Jurkat, Clone E6-1 (cell line): ENCODE measurements at regions not wholly inside any gene's neighbourhood (a gene's known extent, or its start where the extent isn't known, plus 50 kb on each side); places are given as distances from the start of the nearest gene placed in this dataset.
"Not testable (repeated sequence)": the region's sequence is repeated elsewhere in the genome, so short reads cannot be mapped to it uniquely, and the experiment has no call there.

ENCODE experiments used
- DNase-seq: peaks from one replicate; pipeline ENCODE4 v3.0.0-alpha.2; 2011; ENCODE audit warnings: low read depth, low spot score
- H3K4me3 ChIP-seq: 2 replicates; pipeline ENCODE4 v1.5.1; 2011; ENCODE audit warnings: mild to moderate bottlenecking, low read length, control low read depth, moderate library complexity

- H3K4me3 ChIP-seq = no peak overlapping the region
- DNase-seq = no peak
Observed at GRCh38 chr4:83779103-83780052, 243.5 kb downstream of the GPAT3 start.

- H3K4me3 ChIP-seq = no peak overlapping the region
- DNase-seq = no peak
Observed at GRCh38 chr4:83772685-83773084, 236.8 kb downstream of the GPAT3 start.

- H3K4me3 ChIP-seq = no peak overlapping the region
- DNase-seq = peak; percentile 15
Observed at GRCh38 chr4:83771113-83771705, 235.3 kb downstream of the GPAT3 start.

- H3K4me3 ChIP-seq = no peak overlapping the region
- no peak for DNase-seq
Observed at GRCh38 chr4:83768146-83768545, 232.2 kb downstream of the GPAT3 start.

- no peak for DNase-seq
- no peak overlapping the region for H3K4me3 ChIP-seq
Observed at GRCh38 chr4:83767067-83767466, 231.2 kb downstream of the GPAT3 start.

GRCh38 chr4:83759611-83760010, 223.7 kb downstream of the GPAT3 start:
- no peak overlapping the region for H3K4me3 ChIP-seq

GRCh38 chr4:83758285-83758684, 222.4 kb downstream of the GPAT3 start:
- no peak overlapping the region for H3K4me3 ChIP-seq

More at GRCh38 chr4:83759611-83760010, 223.7 kb downstream of the GPAT3 start:
- DNase-seq = no peak

GRCh38 chr4:83757121-83757621, 221.3 kb downstream of the GPAT3 start:
- DNase-seq = no peak
- H3K4me3 ChIP-seq = no peak overlapping the region

More at GRCh38 chr4:83758285-83758684, 222.4 kb downstream of the GPAT3 start:
- DNase-seq = no peak

- H3K4me3 ChIP-seq = no peak overlapping the region
- no peak for DNase-seq
Observed at GRCh38 chr4:83753260-83753659, 217.4 kb downstream of the GPAT3 start.

GRCh38 chr4:83751336-83751949, 215.5 kb downstream of the GPAT3 start:
- H3K4me3 ChIP-seq = no peak overlapping the region
- no peak for DNase-seq

- no peak overlapping the region for H3K4me3 ChIP-seq
- DNase-seq = no peak
Observed at GRCh38 chr4:83748711-83749110, 212.8 kb downstream of the GPAT3 start.

- H3K4me3 ChIP-seq = no peak overlapping the region
- no peak for DNase-seq
Observed at GRCh38 chr4:83738895-83739294, 203.0 kb downstream of the GPAT3 start.

GRCh38 chr4:83734576-83734975, 198.7 kb downstream of the GPAT3 start:
- no peak overlapping the region for H3K4me3 ChIP-seq
- DNase-seq = no peak

GRCh38 chr4:83732114-83732635, 196.3 kb downstream of the GPAT3 start:
- H3K4me3 ChIP-seq = no peak overlapping the region
- DNase-seq = no peak

GRCh38 chr4:83731609-83732008, 195.7 kb downstream of the GPAT3 start:
- DNase-seq = no peak
- no peak overlapping the region for H3K4me3 ChIP-seq

GRCh38 chr4:83730958-83731357, 195.1 kb downstream of the GPAT3 start:
- not testable (repeated sequence) for DNase-seq, H3K4me3 ChIP-seq

GRCh38 chr4:83728191-83728590, 192.3 kb downstream of the GPAT3 start:
- H3K4me3 ChIP-seq = no peak overlapping the region
- no peak for DNase-seq

- no peak for DNase-seq
- no peak overlapping the region for H3K4me3 ChIP-seq
Observed at GRCh38 chr4:83725336-83726085, 189.6 kb downstream of the GPAT3 start.
